HG03571 (cell line): ENCODE measurements at regions not wholly inside any gene's neighbourhood (a gene's known extent, or its start where the extent isn't known, plus 50 kb on each side); places are given as distances from the start of the nearest gene placed in this dataset.

Experiments
- ATAC-seq: cut with Tn5 transposase; IDR thresholded peaks from one replicate; pipeline ENCODE4 v1.9.1; 2021; ENCODE audit not compliant: unreplicated experiment

DNA sequence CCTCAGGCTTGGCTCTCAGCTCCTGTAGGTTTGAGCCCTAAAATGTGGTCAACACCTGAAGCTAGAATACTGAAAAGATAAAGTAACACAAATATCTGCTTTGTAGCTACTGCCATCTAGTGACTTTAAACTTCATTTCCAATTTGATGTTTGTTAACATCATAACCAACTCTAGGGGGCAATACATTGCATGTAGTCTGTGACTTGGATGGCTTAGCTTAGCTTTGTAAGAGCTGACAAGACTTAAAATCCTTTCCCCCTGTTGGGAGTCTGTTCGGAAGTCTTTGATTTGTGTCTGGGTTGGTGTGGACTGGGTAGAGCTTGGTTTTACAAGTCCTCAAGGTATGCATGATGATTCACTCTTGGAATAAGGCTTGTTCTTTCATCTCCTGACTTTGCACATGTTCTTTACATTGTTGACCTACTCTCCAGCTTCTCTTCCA, 51.7 kb downstream of the SCN11A start:
- peak; percentile 69 for ATAC-seq

DNA sequence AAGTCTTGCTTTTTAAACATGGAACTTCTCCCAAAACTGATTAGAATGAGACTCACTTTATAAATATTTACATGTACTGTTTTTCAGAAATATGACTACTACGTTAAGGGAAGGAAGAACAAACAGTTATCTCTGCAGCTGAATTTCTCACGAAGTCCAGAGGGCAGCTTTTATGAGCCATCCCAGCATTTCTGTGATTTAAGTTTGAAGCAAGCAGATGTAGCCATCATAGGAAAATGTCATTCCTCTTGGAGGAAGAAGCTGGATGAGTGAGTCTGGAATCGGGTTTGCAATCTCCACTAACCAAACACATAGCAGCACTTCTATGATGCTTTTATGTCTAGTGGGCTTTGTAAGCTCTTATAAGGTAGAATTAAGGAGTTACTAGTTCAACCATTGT, 53.7 kb downstream of the SCN11A start:
- ATAC-seq: no peak

DNA sequence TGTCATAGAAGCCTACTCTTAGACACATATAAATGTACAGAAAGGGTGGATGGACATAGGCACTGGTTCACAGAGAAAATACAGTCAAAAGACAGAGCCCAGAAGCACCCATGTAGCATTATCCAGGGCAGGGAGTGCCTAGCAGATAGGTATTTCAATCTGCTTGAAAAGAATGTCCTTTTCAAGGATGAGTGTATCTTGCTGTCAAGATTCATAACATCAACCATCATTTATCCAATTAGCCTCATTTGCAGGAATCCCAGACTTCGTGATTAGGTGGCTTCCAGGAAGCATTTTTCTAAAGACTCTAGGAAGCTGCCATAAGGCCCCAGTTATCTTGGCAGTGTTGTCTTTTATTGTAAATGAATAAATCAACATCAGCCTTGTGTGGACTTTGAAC, 55.6 kb downstream of the SCN11A start:
- no peak for ATAC-seq

- ATAC-seq: no peak
Observed at GRCh38 chr3:38994251-38994650, 57.5 kb downstream of the SCN11A start.

GRCh38 chr3:38992117-38992760, 59.5 kb downstream of the SCN11A start:
- no peak for ATAC-seq

DNA sequence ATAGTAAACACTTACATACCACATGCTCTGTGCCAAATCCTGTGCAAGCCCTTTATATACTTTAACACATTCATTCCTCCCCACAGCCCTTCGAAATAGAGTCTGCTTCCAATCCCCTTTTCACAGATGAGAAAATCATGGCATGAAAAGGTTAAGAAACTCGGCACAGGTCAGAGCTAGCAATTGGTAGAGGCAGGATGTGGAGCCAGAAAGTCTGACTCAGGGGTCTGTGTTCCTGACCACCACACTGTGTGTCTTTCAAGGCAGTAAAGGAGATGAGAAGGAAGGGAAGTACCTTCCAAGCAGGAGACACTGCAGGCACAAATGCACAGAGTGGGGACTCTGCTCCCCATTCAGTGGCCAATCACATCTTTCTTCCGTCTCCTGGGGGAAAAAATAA, 61.1 kb downstream of the SCN11A start:
- ATAC-seq: no peak

DNA sequence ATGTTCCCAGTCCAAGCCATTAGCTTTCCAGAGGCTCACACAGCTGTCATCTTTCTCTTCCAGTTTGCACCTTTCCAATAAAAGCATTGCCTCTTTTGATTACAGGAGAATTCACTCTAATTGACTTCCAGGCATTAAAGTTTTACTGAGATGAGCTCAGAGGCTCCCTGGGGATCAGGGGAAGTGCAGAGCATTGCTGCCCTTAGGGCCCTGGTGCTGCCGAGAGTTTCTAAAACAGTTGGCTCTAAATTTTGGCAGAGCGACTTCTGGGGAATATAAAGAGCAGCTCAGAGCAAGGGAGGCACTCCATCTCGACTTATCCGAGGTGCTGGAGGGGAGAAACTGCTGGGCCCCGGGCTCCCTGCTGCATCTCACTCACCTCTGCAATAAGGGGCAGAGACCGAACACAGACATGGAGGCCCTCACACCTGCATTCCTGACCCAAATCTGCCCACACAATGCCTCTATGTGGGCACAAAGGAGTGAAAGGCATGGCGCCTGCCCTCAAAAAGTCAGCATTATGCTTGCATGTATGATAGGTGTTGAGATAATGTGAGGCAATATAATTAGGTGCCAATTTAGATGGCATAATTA, 61.7 kb downstream of the SCN11A start:
- no peak for ATAC-seq

DNA sequence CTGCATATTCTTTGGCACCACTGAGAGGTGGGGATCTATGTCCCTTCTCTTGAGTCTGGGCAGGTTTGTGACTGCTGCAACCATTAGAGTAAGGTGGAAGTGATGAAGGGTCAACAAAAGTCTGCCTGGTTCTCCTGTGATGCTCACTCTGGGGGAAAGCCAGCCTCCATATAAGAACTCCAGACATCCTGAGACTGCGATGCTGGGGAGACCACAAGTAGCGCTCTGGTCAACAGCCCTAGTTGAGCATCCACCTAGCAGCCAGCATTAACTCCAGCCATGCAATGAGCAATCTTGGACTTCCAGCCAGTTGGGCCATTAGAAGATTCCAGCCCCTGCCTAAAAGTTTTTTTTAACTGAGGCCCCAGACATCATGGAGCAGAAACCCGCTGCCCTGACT, 62.8 kb downstream of the SCN11A start:
- no peak for ATAC-seq

GRCh38 chr3:38987456-38987855, 64.3 kb downstream of the SCN11A start:
- no peak for ATAC-seq

DNA sequence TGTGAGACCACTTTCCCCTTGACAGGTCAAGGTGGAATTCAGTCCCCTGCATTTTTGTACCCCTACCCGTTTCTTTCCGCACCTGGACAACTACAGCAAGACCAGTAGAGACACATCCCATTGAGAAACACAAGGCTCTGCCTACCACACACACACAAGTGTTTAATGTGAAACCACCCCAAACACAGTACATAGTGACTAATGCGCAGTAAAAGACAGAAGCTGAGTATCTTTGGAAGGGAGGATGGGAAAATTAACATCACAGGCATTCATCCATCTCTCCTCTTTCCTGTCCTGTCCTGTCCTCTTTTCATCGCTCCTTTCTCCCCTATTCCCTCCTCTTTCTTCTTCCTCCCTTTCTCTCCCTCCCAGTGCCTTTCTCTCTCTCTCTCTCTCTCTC, 64.8 kb downstream of the SCN11A start:
- ATAC-seq: no peak

DNA sequence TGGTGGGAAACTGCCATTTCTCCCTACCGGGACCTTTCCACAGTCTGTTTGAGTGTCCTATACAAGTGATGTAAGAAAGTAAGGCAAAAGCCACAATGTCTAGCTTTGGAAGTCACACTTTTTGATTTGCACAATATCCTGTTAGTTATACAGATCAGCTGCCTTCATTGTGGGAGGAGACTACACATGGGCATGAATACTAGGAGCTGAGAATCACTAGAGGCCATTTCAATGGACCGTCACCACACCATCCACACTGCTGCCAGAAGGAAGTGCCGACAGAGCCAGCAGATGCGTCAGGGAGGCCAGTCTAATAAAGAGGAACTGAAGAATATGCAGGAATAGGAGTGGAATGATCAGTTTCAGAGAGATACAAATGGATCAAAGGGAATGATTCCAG, 65.8 kb downstream of the SCN11A start:
- no peak for ATAC-seq

DNA sequence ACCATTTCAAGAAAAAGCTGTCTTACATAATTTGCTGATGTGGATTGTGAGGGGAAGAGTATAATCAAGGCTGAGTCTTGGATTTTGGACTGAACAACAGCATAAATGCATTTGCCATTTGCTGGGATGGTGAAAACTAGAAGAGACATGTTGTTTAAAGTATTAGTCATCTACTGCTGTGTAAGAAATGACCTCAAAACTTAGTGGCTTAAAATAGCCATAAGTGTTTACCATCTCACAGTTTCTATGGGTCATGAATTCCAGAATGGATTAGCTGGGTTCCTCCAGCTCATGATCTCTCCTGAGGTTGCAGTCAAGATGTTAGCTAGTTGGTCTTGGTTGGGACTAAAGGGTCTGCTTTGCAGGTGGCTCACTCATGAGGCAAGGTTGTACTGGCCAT, 66.2 kb downstream of the SCN11A start:
- no peak for ATAC-seq

- no peak for ATAC-seq
Observed at GRCh38 chr3:38984731-38985130, 67.0 kb downstream of the SCN11A start.

GRCh38 chr3:38984110-38984509, 67.6 kb downstream of the SCN11A start:
- no peak for ATAC-seq

DNA sequence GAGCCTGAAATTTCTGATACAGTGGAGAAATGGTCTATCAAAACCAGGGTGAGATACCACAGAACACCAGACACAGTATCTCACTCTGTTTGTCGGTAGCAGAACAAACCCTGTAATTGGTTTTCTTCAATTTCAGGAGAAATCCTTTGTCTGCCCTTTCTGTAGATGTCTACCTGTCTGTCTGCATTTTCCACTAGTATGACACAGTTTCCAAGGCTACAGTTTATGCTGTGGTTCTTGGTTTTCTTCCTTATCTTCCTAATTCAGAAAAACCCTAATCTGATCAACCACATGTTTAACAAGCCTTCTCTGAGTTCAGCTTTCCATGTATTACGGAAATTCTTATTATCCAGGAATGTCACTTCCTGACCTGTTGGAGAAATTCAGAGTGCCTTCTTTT, 70.8 kb downstream of the SCN11A start:
- no peak for ATAC-seq

- no peak for ATAC-seq
Observed at GRCh38 chr3:38978729-38979128, 73.0 kb downstream of the SCN11A start.

DNA sequence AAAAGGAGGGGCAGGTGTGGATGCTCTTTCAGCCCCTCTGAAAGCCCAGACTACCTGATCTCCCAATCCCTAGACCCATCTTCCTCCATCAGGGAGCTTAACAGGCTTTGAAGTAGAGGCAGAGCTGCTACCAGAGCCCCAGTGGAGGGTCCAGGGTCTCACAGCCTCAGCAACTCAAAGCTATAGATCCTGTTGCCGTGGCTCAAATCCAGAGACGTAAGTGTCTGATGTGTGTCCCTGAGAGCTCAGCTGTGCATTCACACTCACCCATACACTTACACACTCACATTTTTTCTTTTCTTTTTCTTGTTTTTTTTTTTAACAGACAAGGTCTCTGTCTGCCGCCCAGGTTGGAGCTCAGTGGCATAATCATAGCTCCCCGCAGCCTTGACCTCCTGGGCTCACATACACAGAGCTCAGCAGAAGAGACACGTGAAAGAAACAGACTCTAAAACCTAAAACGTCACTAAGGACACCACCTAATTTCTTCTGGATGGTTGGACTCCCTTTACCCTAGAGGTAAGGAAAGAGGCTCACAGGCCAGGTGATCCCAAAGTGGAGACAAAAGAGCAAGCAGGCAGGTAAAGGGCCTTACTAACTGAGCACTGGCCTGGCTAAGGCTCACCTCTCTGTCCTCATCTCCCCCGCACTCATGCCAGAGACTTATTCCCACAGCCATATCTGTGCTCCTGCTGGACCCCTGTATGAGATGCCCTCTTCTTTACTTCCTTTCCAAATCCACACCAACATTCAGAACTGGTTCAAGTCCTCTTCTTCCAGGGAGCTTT, 80.7 kb downstream of the SCN11A start:
- ATAC-seq: no peak

DNA sequence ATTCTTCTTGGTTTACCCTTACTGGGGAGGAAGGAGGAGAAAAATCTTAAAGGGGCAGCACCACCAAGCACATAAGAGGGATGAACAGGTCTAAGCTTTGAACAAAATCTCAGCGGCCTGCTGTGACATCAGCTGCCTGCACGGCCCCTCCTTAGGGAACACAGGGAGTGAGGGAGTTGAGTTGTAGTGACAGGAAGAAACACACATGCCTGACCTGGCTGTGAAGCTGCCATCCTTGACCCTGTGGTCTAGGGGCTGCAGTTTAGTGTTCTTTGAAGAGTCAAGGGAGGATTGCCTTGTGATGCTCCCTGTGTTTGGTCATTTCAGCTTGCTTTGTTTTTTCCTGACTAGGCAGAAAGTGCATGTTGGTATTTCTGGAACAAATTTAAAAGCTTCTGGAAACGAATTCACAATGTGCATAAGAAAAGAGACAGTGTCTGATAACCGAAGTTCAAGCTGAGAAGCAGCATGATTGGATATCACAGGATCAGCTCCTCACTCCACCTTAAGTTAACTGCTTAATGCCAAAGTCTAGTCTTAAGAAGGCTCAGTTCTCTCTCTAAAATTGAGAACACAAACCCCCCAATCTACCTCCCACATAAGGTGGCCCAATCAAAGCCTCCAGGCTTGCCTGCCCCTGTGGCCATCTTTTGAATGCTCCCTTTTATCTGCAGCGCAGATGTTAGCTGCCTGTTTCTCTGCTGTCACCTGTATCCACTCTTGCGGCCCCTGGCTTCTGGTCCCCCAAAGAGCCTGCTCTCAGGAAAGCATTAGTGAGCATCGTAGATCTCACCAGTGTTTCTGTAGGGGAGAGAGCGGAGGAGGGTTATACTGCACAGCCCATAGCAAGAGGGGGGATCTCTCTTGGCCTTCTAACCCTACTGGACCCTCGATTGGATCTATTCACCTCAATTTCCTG, 82.2 kb downstream of the SCN11A start:
- no peak for ATAC-seq

- no peak for ATAC-seq
Observed at GRCh38 chr3:38968891-38969290, 82.9 kb downstream of the SCN11A start.

- ATAC-seq: no peak
Observed at GRCh38 chr3:38968403-38968802, 83.3 kb downstream of the SCN11A start.

DNA sequence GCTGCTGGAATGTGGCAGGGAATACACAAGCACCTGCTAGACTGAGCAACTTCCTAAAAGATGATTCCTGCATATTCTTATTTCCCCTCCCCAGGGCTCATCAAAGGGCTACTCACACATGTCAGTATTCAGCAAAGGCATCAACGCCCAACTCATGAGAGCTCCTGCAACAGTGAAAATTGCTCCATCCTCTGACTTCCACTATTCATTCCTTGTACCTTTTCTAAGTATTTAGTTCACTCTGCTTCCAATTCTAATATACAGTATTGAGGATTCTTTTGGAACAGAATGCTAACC, 84.1 kb downstream of the SCN11A start:
- ATAC-seq: no peak
